ENCODE measurements at regions not wholly inside any gene's neighbourhood (a gene's known extent, or its start where the extent isn't known, plus 50 kb on each side); places are given as distances from the start of the nearest gene placed in this dataset.

DNA sequence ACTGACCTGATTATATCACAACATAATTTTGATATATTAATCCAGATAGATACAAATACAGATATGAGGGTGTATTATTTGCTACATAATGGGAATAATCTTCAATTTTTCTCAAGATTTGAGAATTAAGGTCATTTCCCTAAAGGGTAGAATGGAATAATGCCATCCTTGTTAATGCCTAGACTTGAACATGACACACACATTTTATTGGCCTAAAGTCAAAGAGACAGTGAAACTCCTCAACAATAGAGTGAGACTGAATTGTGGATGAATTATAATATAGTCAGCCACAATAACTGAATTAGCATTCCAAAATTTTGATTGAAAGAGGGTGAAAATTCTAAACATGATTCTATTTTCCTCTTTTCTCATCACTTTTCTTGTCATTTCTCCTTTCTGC, 506.0 kb upstream of the CDH2 start:
- TF ChIP-seq, protein P1, sequence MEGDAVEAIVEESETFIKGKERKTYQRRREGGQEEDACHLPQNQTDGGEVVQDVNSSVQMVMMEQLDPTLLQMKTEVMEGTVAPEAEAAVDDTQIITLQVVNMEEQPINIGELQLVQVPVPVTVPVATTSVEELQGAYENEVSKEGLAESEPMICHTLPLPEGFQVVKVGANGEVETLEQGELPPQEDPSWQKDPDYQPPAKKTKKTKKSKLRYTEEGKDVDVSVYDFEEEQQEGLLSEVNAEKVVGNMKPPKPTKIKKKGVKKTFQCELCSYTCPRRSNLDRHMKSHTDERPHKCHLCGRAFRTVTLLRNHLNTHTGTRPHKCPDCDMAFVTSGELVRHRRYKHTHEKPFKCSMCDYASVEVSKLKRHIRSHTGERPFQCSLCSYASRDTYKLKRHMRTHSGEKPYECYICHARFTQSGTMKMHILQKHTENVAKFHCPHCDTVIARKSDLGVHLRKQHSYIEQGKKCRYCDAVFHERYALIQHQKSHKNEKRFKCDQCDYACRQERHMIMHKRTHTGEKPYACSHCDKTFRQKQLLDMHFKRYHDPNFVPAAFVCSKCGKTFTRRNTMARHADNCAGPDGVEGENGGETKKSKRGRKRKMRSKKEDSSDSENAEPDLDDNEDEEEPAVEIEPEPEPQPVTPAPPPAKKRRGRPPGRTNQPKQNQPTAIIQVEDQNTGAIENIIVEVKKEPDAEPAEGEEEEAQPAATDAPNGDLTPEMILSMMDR (IDR thresholded peaks at IDR 0.05), result no peak
- TF ChIP-seq POLR2A (IDR thresholded peaks at IDR 0.05), result no peak
